Putamen (tissue), 1 donor: ENCODE measurements at regions not wholly inside any gene's neighbourhood (a gene's known extent, or its start where the extent isn't known, plus 50 kb on each side); places are given as distances from the start of the nearest gene placed in this dataset.
"Not testable (repeated sequence)": the region's sequence is repeated elsewhere in the genome, so short reads cannot be mapped to it uniquely, and the experiment has no call there.

Experiments used
- DNase-seq: peaks from one replicate; pipeline ENCODE4 v3.0.0-alpha.2; 2016; ENCODE audit warnings: low spot score

GRCh38 chr6:100096936-100097335 is 102.9 kb upstream of the MCHR2 start:
- DNase-seq, result no peak

GRCh38 chr6:100096341-100096740 is 102.3 kb upstream of the MCHR2 start:
- DNase-seq, result no peak

- no peak for DNase-seq
These were observed 99.4 kb upstream of the MCHR2 start for GRCh38 chr6:100093405-100093804.

GRCh38 chr6:100088009-100088408 is 94.0 kb upstream of the MCHR2 start:
- no peak for DNase-seq

GRCh38 chr6:100084991-100085364 is 91.0 kb upstream of the MCHR2 start:
- DNase-seq, result no peak

GRCh38 chr6:100084316-100084990 is 90.4 kb upstream of the MCHR2 start:
- no peak for DNase-seq

GRCh38 chr6:100078509-100078908 is 84.5 kb upstream of the MCHR2 start:
- no peak for DNase-seq

GRCh38 chr6:100065348-100065747 is 71.3 kb upstream of the MCHR2 start:
- no peak for DNase-seq

- DNase-seq, result no peak
These were observed 68.6 kb upstream of the MCHR2 start for GRCh38 chr6:100062621-100063020.

GRCh38 chr6:100057941-100058340 is 63.9 kb upstream of the MCHR2 start:
- no peak for DNase-seq

GRCh38 chr6:100050550-100050949 is 56.5 kb upstream of the MCHR2 start:
- no peak for DNase-seq

- not testable (repeated sequence) for DNase-seq
These were observed 49.9 kb upstream of the MCHR2 start for GRCh38 chr6:100043961-100044360.
